ENCODE measurements at regions not wholly inside any gene's neighbourhood (a gene's known extent, or its start where the extent isn't known, plus 50 kb on each side); places are given as distances from the start of the nearest gene placed in this dataset.

DNA sequence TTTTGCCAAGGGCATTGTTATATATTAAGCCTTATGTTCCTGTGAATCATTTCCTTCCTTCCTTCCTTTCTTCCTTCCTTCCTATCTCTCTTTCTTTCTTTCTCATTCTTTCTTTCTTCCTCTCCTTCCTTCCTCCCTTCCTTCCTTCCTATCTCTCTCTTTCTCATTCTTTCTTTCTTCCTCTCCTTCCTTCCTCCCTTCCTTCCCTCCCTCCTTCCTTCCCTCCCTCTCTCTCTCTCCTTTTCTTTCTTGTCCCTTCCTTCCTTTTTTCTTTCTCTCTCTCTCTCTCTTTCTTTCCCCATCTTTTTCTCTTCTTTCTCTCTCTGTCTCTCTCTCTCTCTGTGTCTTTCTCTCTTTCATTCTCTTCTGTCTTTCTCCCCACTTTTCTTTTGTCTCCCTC, 226.6 kb downstream of the ETNK1 start:
- Mint-ChIP-seq H3K9me3 (no peaks in the 10 kb centered on the region), H3K36me3 (ENCODE audit: insufficient read depth) (no peaks in the 10 kb centered on the region), H3K4me3 (no peak overlapping the region), H3K4me1 (ENCODE audit: low read depth) (no peaks in the 10 kb centered on the region), H3K27me3 (ENCODE audit: low read depth) (peaks cover 4% of the 10 kb centered on the region)
- no peak for ATAC-seq
- no peak for DNase-seq

GRCh38 chr12:22855456-22855855, 230.5 kb downstream of the ETNK1 start:
- ATAC-seq = no peak
- no peak for DNase-seq
- H3K27me3 Mint-ChIP-seq (ENCODE audit: low read depth) = peaks cover 11% of the 10 kb centered on the region
- H3K36me3 Mint-ChIP-seq (ENCODE audit: insufficient read depth) = no peaks in the 10 kb centered on the region
- H3K4me1 Mint-ChIP-seq (ENCODE audit: low read depth) = no peaks in the 10 kb centered on the region
- H3K4me3 Mint-ChIP-seq = no peak overlapping the region
- H3K9me3 Mint-ChIP-seq = no peaks in the 10 kb centered on the region

DNA sequence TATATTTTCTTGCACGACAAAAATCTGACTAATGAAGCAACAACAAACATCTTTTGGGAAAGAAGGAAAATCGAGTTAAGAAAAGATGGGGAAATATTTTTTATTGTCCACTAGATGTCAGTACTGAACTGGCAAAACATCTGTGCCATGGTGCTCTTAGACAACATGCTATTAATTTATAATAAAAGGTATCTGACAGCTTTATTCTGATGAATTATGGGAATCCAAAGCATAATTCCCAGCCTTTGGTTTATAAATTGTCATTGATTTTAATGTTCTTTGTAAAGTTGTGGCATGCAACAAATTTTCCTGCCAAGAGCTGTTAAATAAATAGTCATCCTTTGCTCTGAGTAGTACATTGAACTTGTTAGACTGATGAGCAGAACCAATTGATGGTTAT, 231.2 kb downstream of the ETNK1 start:
- DNase-seq (no peak), ATAC-seq (no peak)
- Mint-ChIP-seq H3K36me3 (ENCODE audit: insufficient read depth) (no peaks in the 10 kb centered on the region), H3K9me3 (no peaks in the 10 kb centered on the region), H3K4me3 (no peak overlapping the region), H3K27me3 (ENCODE audit: low read depth) (peaks cover 11% of the 10 kb centered on the region), H3K4me1 (ENCODE audit: low read depth) (no peaks in the 10 kb centered on the region)

GRCh38 chr12:22858849-22859570, 234.0 kb downstream of the ETNK1 start:
- no peak for ATAC-seq

DNA sequence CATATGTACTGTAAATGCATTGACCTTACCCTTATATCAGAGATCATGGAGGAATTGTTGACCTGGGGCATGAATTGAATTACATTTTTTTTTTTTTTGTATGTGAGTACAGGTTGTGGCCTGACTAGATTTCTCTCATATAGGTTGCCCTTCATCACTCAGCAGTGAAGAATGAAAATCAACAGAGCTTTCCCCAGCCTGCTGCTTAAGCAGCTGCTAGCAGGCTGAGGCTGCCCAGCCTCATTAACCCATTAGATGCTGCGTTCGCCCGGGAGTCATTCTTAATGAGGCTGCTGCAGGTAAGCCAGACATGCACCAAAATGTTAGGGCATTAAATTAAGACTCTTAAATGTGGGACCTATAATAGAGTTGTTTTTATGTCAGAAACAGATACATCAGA, 236.0 kb downstream of the ETNK1 start:
- no peaks in the 10 kb centered on the region for H3K36me3 Mint-ChIP-seq (ENCODE audit: insufficient read depth)
- no peak for DNase-seq
- H3K27me3 Mint-ChIP-seq (ENCODE audit: low read depth) = peaks cover 12% of the 10 kb centered on the region
- no peak overlapping the region for H3K4me3 Mint-ChIP-seq
- H3K4me1 Mint-ChIP-seq (ENCODE audit: low read depth) = no peaks in the 10 kb centered on the region
- no peak for ATAC-seq
- no peaks in the 10 kb centered on the region for H3K9me3 Mint-ChIP-seq

More at GRCh38 chr12:22858849-22859570, 234.0 kb downstream of the ETNK1 start:
- H3K36me3 Mint-ChIP-seq (ENCODE audit: insufficient read depth) = no peaks in the 10 kb centered on the region
- H3K4me3 Mint-ChIP-seq = no peak overlapping the region
- no peaks in the 10 kb centered on the region for H3K4me1 Mint-ChIP-seq (ENCODE audit: low read depth)
- no peak for DNase-seq
- peaks cover 12% of the 10 kb centered on the region for H3K27me3 Mint-ChIP-seq (ENCODE audit: low read depth)
- no peaks in the 10 kb centered on the region for H3K9me3 Mint-ChIP-seq

DNA sequence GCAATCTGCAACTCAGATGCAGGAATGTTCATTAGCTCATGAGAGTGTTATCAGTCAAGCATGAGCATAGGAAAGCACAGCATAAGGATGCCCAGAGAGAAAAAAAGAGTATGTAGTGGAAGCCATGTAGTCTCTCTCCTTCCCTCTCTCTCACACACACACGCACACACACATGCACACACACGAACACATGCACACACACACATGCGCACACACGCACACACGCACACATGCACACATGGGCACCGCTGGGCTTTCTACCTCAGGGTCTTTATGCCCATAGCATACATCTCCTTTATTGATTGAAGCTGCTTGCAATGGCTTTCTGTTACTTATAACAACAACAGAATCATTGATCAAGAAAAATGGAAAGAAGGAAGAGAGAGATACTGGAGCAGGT, 240.9 kb downstream of the ETNK1 start:
- no peaks in the 10 kb centered on the region for H3K36me3 Mint-ChIP-seq (ENCODE audit: insufficient read depth)
- peaks cover 5% of the 10 kb centered on the region for H3K27me3 Mint-ChIP-seq (ENCODE audit: low read depth)
- no peak for ATAC-seq

GRCh38 chr12:22866406-22866805, 241.4 kb downstream of the ETNK1 start:
- Mint-ChIP-seq H3K9me3 (no peaks in the 10 kb centered on the region), H3K27me3 (ENCODE audit: low read depth) (peaks cover 5% of the 10 kb centered on the region), H3K4me1 (ENCODE audit: low read depth) (no peaks in the 10 kb centered on the region), H3K36me3 (ENCODE audit: insufficient read depth) (no peaks in the 10 kb centered on the region), H3K4me3 (no peak overlapping the region)
- no peak for DNase-seq
- no peak for ATAC-seq

More for the DNA sequence above, 240.9 kb downstream of the ETNK1 start:
- DNase-seq = no peak
- H3K4me3 Mint-ChIP-seq = no peak overlapping the region
- no peaks in the 10 kb centered on the region for H3K9me3 Mint-ChIP-seq
- H3K4me1 Mint-ChIP-seq (ENCODE audit: low read depth) = no peaks in the 10 kb centered on the region

DNA sequence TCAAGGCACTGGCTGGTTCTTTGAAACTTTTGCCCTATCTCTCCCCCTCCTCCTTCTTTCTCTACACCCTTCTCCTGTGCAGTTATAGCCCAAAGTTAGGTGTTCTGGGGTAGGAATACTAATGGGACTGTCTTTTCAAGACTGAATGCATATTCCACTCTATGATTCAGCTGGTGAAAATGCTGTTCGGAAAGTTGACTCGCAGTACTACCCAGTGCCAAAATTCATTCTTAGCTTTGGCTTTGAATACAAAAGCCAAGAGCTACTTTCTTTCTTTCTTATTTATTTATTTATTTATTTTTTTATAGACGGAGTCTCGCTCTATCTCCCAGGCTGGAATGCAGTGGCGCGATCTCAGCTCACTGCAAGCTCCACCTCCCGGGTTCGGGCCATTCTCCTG, 249.2 kb downstream of the ETNK1 start:
- no peaks in the 10 kb centered on the region for H3K36me3 Mint-ChIP-seq (ENCODE audit: insufficient read depth)
- no peaks in the 10 kb centered on the region for H3K4me1 Mint-ChIP-seq (ENCODE audit: low read depth)
- no peak for ATAC-seq
- H3K27me3 Mint-ChIP-seq (ENCODE audit: low read depth) = peaks cover 2% of the 10 kb centered on the region
- DNase-seq = no peak
- no peaks in the 10 kb centered on the region for H3K9me3 Mint-ChIP-seq
- no peak overlapping the region for H3K4me3 Mint-ChIP-seq

- H3K4me1 Mint-ChIP-seq (ENCODE audit: low read depth) = no peaks in the 10 kb centered on the region
- H3K36me3 Mint-ChIP-seq (ENCODE audit: insufficient read depth) = no peaks in the 10 kb centered on the region
- no peaks in the 10 kb centered on the region for H3K9me3 Mint-ChIP-seq
- H3K4me3 Mint-ChIP-seq = no peak overlapping the region
- ATAC-seq (no peak), DNase-seq (no peak)
- peaks cover 2% of the 10 kb centered on the region for H3K27me3 Mint-ChIP-seq (ENCODE audit: low read depth)
Measured at GRCh38 chr12:22876262-22876661, 251.3 kb downstream of the ETNK1 start.

- ATAC-seq = no peak
- Mint-ChIP-seq H3K4me3 (no peak overlapping the region), H3K27me3 (ENCODE audit: low read depth) (peaks cover 2% of the 10 kb centered on the region), H3K9me3 (no peaks in the 10 kb centered on the region), H3K4me1 (ENCODE audit: low read depth) (no peaks in the 10 kb centered on the region), H3K36me3 (ENCODE audit: insufficient read depth) (no peaks in the 10 kb centered on the region)
- DNase-seq = no peak
Measured at GRCh38 chr12:22879203-22879602, 254.2 kb downstream of the ETNK1 start.

DNA sequence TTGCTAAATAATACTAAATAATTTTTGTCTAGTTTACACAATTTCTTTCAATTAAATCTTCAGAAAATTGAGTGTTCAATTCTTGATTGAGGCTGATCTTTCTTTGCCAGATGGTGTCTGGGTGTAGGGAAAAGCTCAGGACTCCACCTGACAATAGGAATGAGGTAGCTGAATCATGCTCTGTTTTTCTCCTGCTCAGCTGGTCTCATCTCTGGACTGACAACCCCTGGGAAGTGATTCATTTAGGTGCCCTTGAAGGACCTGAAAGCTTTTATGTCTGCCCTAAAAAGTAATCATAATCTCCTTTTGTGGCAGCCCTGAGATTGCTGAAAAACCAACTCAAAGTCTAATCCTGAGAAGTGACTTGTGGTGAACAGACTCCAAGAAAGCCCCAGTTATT, 255.4 kb downstream of the ETNK1 start:
- no peak for DNase-seq
- Mint-ChIP-seq H3K36me3 (ENCODE audit: insufficient read depth) (no peaks in the 10 kb centered on the region), H3K4me1 (ENCODE audit: low read depth) (no peaks in the 10 kb centered on the region), H3K4me3 (no peak overlapping the region), H3K9me3 (no peaks in the 10 kb centered on the region), H3K27me3 (ENCODE audit: low read depth) (peaks cover 2% of the 10 kb centered on the region)
- no peak for ATAC-seq

- ATAC-seq (no peak), DNase-seq (no peak)
- Mint-ChIP-seq H3K9me3 (no peaks in the 10 kb centered on the region), H3K27me3 (ENCODE audit: low read depth) (peaks cover 2% of the 10 kb centered on the region), H3K4me1 (ENCODE audit: low read depth) (no peaks in the 10 kb centered on the region), H3K4me3 (no peak overlapping the region), H3K36me3 (ENCODE audit: insufficient read depth) (no peaks in the 10 kb centered on the region)
Measured at GRCh38 chr12:22880807-22881206, 255.8 kb downstream of the ETNK1 start.

DNA sequence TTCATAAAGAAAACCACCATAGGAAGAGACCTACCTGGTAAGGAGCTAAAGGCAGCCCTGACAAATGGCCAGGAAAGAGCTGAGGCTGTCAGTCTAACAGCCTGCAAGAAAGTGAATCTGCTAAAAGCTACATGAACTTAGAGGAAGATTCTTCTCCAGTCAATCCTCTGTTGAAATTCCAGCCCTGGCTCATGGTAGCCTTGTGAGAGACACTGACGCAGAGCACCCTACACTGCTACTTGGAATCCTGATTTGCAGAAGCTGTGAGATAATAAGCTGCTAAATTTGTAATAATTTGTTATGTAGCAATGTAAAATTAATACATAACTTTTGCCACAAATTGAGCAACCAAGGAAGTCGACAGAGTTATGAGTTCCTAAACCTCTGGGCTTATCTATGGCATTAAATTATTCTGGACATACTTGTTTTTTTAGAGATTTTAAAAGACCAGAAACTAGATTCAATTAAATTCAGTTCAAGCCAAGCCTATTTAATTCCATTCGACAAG, 257.0 kb downstream of the ETNK1 start:
- H3K36me3 Mint-ChIP-seq (ENCODE audit: insufficient read depth) = no peaks in the 10 kb centered on the region
- no peak overlapping the region for H3K4me3 Mint-ChIP-seq
- ATAC-seq = no peak

GRCh38 chr12:22882559-22882958, 257.6 kb downstream of the ETNK1 start:
- Mint-ChIP-seq H3K36me3 (ENCODE audit: insufficient read depth) (no peaks in the 10 kb centered on the region), H3K9me3 (no peaks in the 10 kb centered on the region), H3K4me1 (ENCODE audit: low read depth) (no peaks in the 10 kb centered on the region), H3K27me3 (ENCODE audit: low read depth) (peaks cover 2% of the 10 kb centered on the region), H3K4me3 (no peak overlapping the region)
- ATAC-seq (no peak), DNase-seq (no peak)

More for the DNA sequence above, 257.0 kb downstream of the ETNK1 start:
- no peak for DNase-seq
- Mint-ChIP-seq H3K4me1 (ENCODE audit: low read depth) (no peaks in the 10 kb centered on the region), H3K9me3 (no peaks in the 10 kb centered on the region), H3K27me3 (ENCODE audit: low read depth) (peaks cover 2% of the 10 kb centered on the region)

GRCh38 chr12:22893878-22894277, 268.9 kb downstream of the ETNK1 start:
- H3K9me3 Mint-ChIP-seq = no peaks in the 10 kb centered on the region
- no peaks in the 10 kb centered on the region for H3K27me3 Mint-ChIP-seq (ENCODE audit: low read depth)
- no peaks in the 10 kb centered on the region for H3K4me1 Mint-ChIP-seq (ENCODE audit: low read depth)
- DNase-seq (no peak), ATAC-seq (no peak)
- H3K4me3 Mint-ChIP-seq = no peak overlapping the region
- H3K36me3 Mint-ChIP-seq (ENCODE audit: insufficient read depth) = no peaks in the 10 kb centered on the region
